ENCODE measurements at regions not wholly inside any gene's neighbourhood (a gene's known extent, or its start where the extent isn't known, plus 50 kb on each side); places are given as distances from the start of the nearest gene placed in this dataset.
"Not testable (repeated sequence)": the region's sequence is repeated elsewhere in the genome, so short reads cannot be mapped to it uniquely, and the experiment has no call there.

DNA sequence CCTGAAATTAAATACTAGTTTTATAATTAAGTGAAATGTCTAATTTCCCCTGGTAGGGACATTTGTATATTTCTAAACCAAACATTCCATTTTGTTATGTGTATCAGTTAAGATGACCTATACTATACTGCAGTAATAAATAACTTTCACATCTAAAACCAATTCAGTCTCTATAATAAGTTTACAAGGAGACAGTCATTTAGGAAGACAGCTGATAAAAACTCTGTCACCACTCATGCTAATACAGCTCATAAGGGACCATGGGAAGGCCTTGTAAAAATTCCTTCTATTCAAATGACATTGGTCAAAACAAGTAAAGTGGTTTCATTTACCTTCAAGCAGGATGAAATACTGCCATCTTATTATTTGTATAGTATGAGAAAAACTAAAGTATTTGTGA lies 128.4 kb upstream of the C1QTNF3 start:
- TF ChIP-seq, protein P1, sequence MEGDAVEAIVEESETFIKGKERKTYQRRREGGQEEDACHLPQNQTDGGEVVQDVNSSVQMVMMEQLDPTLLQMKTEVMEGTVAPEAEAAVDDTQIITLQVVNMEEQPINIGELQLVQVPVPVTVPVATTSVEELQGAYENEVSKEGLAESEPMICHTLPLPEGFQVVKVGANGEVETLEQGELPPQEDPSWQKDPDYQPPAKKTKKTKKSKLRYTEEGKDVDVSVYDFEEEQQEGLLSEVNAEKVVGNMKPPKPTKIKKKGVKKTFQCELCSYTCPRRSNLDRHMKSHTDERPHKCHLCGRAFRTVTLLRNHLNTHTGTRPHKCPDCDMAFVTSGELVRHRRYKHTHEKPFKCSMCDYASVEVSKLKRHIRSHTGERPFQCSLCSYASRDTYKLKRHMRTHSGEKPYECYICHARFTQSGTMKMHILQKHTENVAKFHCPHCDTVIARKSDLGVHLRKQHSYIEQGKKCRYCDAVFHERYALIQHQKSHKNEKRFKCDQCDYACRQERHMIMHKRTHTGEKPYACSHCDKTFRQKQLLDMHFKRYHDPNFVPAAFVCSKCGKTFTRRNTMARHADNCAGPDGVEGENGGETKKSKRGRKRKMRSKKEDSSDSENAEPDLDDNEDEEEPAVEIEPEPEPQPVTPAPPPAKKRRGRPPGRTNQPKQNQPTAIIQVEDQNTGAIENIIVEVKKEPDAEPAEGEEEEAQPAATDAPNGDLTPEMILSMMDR (conservative IDR thresholded peaks at IDR 0.05 in 1 of 2, IDR thresholded peaks at IDR 0.05 in 1 of 2; ENCODE audit: extremely low read depth in 1 of 2, insufficient read depth in 1 of 2, low read depth in 1 of 2, low read length in 2 of 2), result not testable (repeated sequence)
- not testable (repeated sequence) for TF ChIP-seq EZH2 (IDR thresholded peaks at IDR 0.05; ENCODE audit: borderline replicate concordance, low read length)
